SH-SY5Y (cell line): ENCODE measurements at regions not wholly inside any gene's neighbourhood (a gene's known extent, or its start where the extent isn't known, plus 50 kb on each side); places are given as distances from the start of the nearest gene placed in this dataset.

Experiments
- GATA2 ChIP-seq: IDR thresholded peaks from 2 replicates; pipeline ENCODE4 v1.6.1; 2011; ENCODE audit warnings: mild to moderate bottlenecking, low read depth, low read length
- GATA3 ChIP-seq: IDR thresholded peaks from 2 replicates; pipeline ENCODE4 v1.6.1; 2011; ENCODE audit warnings: low read depth, mild to moderate bottlenecking, low read length, moderate library complexity

DNA sequence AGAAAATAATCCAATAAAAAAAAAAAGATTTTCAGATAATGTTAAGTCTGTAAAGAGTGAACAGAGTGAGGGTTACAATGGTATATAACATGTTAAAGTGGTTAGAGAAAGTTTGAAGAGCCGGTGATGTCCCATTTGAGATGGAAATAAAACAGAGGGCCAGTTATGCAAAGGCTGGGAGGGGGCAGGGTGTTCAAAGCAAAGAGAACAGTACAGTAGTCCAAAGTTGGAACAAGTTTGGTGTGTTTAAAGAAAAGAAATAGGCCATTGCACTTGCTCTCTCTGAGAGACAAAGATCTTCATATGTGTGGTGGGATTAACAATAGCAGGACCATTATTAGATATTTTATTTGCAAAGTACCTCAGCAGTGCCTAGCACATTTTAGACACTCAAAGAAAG, 179.5 kb upstream of the PKN2 start:
- TF ChIP-seq GATA2 (no peak), GATA3 (no peak)
